NCI-H2196 treated with DMSO at 0.1 percent for 48 hours (cell line): ENCODE measurements at regions not wholly inside any gene's neighbourhood (a gene's known extent, or its start where the extent isn't known, plus 50 kb on each side); places are given as distances from the start of the nearest gene placed in this dataset.
"Not testable (repeated sequence)": the region's sequence is repeated elsewhere in the genome, so short reads cannot be mapped to it uniquely, and the experiment has no call there.

Experiments
- DNase-seq: peaks from one replicate; lab custom pipeline; 2025; ENCODE audit not compliant: unreplicated experiment; lab: John Stamatoyannopoulos, UW

DNA sequence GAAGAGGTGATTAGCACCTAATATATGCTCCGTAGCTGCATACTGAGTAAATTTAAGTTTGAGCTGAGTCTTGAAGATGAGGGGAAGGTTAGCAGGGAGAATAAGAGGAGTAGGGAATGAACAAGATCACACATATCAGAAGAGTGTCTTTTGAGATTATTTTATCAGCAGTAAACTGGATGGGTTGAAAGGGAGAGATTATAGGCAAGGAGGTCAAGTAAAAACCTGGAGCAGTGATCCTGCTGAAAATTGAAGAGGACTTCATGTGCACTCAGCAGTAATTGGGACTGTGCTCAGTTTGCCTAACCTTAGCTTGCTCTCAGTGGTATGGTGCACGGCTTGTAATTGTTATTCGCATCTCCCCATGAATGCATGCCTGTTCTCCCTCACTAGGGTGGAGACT lies 79.5 kb upstream of the PICALM start:
- no peak for DNase-seq

DNA sequence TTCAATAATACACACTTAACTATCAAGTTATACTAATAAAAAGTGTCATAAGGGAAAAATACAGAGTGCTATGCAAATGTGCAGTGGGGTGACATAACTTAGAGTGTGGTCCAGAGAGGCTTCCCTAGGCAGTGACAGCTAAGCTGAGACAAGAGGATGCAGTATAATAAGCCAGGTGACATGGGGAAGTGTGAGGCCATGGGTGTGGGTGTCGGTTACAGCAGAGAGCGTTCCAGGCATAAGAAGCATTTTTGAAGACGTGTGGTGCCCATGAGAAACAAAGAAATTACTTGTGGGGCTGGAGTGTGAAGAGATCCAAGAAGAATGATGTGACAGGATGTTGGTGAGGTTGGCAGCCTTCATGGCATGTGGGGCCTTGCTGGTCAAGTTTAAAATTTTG lies 78.1 kb upstream of the PICALM start:
- no peak for DNase-seq

DNA sequence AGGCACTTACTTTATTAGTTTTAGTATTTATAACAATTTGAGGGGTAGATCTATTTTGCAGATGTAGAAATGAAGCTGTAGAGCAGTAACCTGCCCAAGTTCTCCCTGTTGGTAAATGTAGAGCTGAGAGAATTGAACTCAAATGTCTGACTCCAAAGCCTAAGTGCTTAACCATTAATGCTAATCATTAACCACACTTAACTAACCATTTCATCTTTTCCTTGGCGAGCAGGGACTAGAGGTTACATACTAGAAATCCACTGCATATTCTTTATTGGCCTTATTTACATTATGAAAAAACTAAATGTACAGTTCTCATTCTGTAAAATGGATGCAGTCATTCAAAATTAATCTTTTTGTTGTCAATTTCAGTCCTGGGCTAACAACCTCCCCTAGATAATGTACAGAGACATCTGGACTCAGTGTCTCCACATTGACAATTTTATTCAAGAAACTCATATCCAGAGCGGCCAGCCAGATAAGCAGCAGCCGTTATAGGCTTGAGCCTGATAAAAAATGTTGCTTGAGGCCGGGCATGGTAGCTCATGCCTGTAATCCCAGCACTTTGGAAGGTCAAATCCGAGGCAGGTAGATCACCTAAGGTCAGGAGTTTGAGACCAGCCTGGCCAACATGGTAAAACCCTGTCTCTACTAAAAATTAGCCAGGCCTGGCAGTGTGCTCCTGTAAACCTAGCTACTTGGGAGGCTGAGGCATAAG lies 76.7 kb upstream of the PICALM start:
- DNase-seq, result no peak

DNA sequence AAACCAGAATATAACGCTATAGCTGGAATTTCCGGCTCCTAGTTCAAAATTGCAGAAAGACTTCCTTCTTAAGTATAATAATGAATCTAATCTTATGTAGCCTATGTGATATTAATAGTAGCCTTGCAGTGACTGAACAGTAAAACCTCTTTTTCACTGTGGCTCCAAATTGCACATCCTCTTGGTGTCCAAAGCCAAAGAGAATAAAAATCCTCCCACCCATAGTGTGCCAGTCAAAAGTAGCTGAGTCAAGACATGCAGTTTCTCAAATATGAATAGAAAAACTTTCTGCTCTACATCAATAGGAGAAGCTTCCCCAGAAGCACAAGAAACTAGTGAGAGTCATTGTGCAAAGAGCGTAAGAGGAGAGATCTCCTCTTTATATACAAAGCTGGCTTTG lies 76.0 kb upstream of the PICALM start:
- no peak for DNase-seq

DNA sequence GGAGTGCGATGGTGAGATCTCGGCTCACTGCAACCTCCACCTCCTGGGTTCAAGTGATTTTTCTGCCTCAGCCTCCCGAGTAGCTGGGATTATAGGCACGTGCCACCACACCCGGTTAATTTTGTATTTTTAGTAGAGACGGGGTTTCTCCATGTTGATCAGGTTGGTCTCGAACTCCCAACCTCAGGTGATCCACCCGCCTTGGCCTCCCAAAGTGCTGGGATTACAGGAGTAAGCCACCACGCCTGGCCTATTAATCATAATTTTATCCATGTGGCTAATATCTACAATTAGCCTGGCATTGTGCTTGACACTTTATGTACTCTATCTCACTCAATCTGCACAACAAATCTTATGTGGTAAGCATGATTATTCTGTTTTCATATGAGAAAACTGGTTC lies 75.2 kb upstream of the PICALM start:
- DNase-seq, result not testable (repeated sequence)

DNA sequence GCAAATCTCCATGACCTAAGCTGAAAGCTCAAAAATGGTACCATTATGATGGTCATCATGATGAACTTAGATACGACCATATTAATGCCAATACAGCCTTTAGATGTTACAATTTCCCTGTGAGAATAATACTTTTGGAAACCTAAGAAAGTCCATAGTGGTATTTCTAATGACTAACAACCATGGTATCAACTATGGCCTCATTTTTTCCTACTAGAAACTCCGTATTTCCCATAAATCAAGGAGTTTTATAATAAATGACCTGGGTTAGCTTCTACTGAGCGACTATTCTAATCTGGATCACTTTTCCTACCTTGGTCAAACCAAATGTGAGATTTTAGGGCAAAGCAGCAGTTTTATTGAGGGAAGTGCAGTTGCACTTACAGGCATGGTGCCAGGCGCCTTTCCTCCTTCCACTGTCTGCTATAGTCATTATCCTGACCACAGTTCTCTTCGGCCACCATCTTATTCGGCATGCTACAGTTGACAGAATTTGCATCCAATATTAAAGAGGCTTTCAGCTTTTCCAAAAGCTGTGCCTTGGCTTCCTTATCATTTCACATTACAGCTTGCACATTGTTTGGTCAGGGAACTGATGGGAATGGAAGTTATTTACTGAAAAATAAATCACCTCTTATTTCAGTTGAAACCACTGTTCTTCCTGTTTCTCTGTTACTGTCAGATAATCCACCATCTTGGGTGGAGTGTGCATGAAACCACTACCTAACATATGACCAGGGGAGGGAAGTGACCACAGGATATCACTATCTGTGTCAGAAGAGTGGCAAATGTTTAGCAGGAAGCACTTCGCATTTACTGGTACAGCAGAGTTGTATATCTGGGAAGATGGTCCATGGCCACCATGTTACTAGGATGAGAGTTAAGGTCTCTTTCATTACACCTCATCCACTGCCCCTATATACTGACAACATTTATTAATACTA lies 74.5 kb upstream of the PICALM start:
- no peak for DNase-seq

DNA sequence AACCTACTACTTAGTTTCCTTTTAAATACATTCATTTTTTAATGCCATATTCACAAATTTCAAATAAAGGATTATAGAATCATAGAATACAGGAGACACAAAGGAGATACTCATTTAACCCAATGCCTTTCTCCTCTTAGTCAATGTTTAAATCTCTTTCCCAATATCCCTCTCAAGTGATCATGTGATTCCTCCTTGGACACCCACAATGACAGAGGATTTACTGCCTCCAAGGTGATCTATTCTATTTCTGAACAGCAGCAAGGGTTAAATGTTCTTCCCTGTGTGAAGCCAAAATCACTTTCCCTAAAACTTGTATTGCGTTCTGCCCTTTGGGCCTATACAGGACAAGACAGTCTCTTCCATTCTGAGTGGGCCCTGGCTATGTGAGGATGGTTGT lies 73.3 kb upstream of the PICALM start:
- DNase-seq, result no peak

DNA sequence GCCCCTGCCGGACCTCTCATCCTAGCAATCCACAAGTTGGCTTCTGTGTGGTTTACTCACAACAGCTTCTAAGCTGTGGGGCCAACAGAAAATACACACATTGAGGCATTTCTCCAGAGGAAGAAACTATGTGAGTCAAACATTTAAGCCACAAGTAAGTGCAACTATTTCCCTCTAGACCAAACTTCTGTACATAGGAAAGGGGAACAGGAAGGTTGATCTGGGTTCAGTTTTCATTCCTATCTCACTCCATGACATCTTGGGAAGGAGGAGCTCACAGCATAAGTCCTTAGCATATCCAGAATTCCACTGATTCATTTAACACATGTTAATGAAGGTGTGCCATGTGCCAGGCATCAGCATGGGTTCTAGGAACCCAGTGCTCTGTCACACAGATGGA lies 72.8 kb upstream of the PICALM start:
- no peak for DNase-seq

DNA sequence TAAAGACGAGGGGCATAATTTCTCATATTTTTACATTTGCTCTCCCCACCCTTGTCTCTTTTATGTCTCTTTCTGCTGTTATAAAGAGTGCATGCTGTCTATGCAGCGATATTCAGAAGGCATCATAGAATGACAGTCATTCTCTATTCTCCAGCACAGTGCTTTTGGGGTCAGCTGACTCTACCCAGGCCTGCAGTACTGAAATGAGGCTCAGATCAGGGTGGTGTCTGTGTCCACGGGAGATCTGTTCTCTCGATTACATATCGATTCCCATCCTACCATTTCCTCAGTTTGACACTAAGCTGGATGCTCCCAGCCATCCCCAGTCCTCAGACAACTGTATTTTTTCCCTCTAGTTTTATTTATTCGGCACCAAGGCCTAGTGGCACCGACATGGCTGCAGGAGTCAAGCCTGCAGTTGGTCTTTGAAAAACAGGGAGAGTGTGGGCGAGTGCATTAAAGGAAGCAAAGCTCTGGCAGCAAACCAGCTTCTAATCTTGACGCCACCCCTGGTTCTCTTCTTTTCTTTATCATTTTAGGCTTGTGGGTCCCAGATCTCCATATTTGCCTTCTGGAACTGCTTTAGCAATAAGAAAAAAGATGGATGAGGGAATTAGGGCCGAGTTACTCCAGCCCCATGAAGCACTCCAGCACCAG lies 71.6 kb upstream of the PICALM start:
- DNase-seq, result no peak

DNA sequence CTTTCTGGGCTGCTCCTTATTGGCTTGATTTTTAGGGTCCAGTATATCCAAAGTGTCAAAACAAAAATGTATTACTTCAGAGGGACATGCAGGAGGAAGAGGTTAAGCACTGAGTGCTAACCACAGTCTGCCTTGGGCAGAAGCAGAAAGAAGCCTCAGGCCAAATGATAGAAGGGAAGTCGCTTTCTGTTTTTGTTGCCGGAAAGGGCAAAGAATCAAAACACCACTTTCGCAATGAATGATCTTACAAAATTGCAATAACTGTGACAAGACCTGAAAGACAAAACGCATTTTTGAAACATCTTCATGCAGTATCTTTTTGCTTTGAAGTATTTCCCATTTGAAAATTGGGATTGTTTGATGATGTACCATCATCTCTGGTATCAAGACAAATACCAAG lies 70.1 kb upstream of the PICALM start:
- DNase-seq, result no peak

DNA sequence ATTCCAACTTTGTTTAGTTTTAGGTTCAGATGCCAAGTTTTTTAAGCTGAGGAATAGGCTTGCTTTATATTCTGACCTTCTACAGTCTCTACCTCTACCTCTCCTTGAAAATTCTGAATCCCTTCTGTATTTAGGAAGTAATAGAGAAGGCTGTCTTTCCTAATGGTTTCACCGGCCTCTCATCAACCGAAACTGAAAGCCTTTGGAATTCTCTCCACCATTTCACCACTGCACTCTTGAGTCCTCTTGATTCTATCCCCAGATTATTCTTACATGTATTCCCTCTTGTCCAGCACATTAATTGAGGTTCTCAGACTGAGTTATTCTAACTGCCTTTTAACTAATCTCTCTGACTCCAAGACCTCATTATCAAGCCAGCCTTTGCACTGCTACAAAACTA lies 67.7 kb upstream of the PICALM start:
- DNase-seq, result no peak

DNA sequence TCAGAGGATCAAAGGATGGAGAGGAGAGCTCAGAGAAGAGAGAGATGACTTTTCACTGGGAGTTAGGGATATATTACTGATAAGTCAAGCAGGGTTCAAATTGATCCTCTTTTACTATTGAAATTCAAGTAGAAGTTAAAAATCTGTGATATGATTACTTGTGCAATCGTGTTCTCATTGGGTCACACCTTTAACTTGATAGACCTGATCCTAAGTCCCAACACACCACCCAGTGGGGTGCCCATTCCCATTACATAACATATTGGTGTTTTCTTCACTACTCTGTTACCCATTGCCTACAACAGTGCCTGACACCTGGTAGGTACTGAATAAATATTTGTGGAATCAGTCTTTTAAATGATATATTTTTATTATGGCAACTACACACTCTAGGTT lies 66.4 kb upstream of the PICALM start:
- DNase-seq, result no peak

DNA sequence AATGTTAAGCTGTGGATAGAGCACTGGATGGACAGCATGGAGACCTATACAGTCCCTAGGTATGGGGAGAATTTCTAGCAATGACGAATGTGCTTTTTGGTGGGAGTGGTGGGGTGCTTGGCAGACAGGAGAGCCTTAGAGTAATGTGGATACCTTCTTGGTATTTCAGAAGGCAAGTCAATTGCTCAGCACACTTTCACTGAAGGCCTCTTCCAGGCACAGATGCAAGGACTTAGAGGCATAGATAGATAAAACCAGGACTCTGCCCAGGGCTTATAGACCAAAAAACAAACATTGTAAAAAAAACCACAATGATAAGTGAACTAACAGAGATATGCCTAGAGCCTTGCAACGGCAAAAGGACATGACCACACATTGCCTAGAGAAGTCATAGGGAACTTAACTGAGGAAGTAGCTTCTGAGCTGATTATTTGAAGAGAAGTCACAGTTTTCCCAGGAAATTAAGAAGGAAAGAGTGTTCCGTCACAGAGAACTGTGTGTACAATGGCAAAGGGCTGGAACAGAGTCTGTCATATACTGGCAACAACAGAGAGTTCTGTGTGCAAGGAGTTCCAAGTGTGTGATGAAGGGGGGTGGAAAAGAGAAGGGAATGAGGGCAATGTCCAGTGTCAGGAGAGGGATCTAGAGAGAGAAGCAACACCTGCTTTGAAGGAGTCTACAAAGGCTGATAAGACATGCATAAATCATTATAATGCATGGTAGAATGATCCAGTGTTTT lies 65.9 kb upstream of the PICALM start:
- no peak for DNase-seq

DNA sequence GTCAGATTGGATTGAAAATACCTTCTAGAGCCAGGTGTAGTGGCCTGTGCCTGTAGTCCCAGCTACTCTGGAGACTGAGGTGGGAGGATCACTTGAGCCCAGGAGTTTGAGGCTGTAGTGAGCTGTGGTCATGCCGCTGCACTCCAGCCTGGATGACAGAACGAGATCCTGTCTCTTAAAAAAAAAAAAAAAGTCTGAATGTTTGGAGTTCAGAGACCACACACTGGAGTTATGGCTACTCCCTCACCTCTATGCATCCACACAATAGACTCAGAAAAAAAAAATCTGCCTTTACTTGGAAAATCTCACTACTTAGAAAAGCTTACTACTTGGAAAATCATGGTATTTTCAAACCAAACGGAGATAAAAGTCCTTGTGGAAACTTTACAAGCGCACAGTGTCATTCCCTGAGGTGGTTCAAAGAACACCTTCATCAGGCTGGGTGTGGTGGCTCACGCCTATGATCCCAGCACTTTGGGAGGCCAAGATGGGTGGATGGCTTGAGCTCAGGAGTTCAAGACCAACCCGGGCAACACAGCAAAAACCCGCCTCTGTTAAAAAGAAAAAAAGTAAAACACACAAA lies 63.9 kb upstream of the PICALM start:
- DNase-seq, result no peak

DNA sequence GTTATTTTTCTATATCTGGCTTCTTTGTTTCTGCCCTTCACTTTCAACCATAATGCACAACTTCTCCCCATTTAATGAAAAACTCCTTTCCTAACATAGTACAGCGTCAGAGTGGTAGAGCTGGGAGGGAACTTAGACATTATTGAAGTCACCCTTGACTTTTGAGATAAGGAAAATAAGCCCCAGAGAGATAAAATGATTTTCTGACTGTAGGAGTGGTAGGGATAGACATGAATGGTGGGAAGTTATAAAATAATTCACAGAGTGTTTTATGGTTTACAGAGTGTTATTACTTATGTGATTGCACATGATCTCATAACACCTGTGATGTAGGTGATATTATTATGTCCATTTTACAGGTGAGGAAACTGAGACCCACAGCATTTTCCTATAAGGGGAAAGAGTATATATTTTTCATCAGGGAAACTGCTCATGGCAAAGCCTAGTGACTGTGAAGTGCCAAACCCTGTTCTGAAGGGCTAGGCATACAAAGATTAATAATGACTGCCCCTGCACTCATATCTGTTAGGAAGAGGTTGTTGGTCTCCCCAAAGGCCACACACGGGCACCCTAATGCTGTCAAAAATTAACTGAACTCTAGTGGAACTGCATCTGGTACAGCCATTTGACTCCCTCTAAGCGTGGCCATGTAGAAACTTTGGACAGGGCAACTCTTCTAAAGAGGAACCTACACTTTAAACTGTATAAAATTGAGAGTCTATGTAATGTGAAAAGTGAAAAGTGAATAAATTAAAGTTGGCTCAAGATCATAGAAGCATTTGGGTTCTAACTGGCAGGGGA lies 61.1 kb upstream of the PICALM start:
- DNase-seq, result no peak

DNA sequence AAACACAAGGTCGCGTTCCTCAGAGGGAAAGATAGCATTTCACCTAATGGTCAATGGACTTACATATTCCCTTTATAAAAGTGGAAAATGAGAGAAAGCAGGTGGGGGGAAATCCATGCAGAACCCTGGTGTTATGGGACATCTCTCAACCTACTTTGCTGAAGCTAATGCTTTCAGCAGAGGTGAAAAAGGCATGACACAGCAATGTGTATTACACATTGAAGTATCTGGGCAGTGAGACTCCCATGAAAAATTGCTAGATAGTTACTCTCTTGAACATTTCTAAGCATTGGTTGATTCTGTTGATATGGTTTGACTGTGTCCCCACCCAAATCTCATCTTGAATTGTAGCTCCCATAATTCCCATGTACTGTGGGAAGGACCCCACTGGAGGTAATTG lies 60.0 kb upstream of the PICALM start:
- no peak for DNase-seq

DNA sequence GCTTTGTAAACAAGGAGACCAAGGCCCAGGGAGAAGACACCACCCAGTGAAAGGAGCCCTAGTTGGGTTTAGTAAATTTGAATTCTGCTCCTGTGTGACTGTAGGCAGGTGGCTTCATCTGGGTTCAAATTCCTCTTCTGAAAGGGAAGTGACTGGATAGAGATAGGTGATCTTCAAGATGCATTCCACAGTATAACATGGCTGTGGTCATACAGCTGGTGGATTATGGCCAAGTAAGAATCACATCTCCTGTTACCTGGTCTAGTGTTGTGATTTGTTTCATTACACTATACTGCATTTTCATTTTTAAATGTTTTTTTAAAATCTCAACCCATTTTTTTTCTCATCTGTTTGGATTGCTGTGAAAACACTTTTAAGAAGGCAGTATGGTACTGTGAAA lies 58.0 kb upstream of the PICALM start:
- no peak for DNase-seq

DNA sequence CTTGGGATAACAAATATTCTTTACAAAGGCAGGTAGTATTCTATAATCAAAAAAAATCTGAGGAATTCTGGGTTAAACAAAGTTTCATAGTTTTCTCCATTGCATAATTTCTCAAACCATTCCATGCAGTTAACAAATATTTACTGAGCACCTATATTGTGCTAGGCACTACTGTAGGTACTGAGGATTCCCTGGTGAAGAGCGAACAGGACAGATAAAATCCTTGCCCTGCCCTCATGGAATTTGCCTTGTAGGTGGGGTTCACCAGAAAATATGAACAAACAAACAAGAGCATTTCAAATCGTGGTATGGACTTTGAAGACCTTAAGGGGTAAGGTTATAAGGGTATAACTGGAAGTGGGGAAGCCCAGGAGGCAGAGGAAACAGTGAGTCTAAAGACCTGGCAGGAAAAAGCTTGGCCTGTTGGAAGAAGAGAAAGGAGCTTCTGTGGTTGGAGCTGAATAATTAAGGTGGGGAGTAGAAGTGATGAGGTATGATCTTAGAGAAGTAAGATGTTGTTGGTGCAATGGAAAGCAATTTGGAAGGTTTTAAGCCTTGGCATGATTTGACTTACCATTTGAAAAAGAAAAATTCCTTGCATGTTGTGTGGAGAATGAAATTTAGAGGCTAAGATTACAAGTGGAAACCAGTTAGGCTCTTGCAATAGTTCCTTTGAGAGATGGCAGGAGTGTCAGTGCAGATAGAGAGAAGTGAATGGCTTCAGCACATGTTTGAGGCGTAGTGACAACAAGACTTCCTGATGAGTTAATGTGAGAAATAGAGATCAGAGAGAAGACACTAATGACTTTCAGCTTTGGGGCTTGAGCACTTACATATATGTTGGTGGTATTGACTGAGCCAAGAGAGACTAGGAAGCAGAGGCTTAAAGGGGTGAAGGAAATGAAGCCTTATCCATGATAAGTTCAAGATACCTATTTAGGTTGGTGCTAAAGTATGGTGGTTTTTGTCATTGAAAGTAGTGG lies 55.7 kb upstream of the PICALM start:
- DNase-seq, result no peak

DNA sequence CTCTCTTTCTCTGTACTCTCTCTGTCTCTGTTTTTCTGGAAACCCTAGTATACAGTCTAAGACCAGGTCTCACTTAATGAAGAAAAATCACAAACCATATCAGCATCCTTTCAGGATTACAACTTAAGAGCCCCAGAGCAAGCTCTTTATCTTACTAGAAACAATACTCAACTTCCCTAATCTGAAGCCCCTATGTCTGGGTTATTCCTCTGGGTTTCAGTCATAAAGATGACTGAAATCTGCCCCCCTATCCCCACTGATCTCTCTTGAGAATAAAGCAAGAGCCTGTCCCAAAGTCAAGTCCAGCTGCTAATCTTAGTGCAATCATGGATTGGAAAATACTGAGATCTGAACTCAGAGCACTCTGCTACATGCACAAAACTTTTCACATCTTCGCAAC lies 53.9 kb upstream of the PICALM start:
- no peak for DNase-seq
